MM.1S (cell line): ENCODE measurements at regions not wholly inside any gene's neighbourhood (a gene's known extent, or its start where the extent isn't known, plus 50 kb on each side); places are given as distances from the start of the nearest gene placed in this dataset.

ENCODE experiments used
- EZH2 ChIP-seq: fragments of 300-600 bp; sonication (generic); optimal IDR thresholded peaks from 2 replicates; pipeline ENCODE3; 2017; ENCODE audit warnings: low read depth, mild to moderate bottlenecking, antibody characterized with exemption, low read length, mixed read lengths
- EZH2phosphoT487 ChIP-seq: fragments of 300-600 bp; sonication (generic); IDR thresholded peaks from 2 replicates; pipeline ENCODE4 v1.6.1; 2018; ENCODE audit warnings: antibody characterized with exemption, low read length
- TF ChIP-seq, protein P1 (sequence below): fragments of 300-600 bp; sonication (generic); IDR thresholded peaks from 2 replicates; pipeline ENCODE4 v1.5.1; 2016; ENCODE audit warnings: antibody characterized with exemption, low read length, mixed read lengths

DNA sequence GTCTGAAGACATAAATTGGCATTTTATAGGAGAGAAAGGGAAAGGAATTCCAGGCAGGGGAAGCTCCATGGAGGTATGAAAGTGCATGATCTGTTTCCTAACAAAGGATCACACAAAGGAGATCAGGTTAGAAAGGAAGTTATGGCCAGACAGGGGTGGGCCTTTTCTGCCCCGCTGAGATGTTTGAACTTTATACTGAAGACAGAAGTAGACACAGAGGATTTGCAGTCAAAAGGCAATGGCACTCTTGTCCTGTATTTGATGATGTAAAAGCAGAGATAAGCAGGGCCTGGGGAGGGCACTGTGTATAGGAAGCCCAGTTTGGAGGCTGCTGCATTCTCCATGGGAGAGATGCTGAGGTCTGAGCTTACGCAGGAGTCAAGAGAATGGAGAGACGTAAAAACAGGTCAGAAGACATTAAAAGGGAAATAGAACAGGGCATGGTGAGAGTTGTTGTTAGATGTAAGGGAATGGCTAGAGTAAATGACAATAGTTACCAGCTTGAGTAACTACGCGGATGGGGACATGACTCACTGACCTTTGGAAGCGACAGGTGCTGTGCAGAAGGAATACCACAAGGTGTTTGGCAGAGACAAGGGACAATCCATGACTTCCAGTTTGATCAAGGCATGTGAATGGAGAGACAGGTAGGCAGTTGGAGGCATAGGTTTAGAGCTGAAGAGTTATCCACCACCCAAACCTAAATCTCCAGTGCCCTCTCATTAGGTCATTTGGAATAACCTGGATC lies 190.6 kb upstream of the SASH1 start:
- TF ChIP-seq, protein P1, sequence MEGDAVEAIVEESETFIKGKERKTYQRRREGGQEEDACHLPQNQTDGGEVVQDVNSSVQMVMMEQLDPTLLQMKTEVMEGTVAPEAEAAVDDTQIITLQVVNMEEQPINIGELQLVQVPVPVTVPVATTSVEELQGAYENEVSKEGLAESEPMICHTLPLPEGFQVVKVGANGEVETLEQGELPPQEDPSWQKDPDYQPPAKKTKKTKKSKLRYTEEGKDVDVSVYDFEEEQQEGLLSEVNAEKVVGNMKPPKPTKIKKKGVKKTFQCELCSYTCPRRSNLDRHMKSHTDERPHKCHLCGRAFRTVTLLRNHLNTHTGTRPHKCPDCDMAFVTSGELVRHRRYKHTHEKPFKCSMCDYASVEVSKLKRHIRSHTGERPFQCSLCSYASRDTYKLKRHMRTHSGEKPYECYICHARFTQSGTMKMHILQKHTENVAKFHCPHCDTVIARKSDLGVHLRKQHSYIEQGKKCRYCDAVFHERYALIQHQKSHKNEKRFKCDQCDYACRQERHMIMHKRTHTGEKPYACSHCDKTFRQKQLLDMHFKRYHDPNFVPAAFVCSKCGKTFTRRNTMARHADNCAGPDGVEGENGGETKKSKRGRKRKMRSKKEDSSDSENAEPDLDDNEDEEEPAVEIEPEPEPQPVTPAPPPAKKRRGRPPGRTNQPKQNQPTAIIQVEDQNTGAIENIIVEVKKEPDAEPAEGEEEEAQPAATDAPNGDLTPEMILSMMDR: no peak
- TF ChIP-seq EZH2 (no peak), EZH2phosphoT487 (no peak)
